ENCODE measurements at regions not wholly inside any gene's neighbourhood (a gene's known extent, or its start where the extent isn't known, plus 50 kb on each side); places are given as distances from the start of the nearest gene placed in this dataset.

DNA sequence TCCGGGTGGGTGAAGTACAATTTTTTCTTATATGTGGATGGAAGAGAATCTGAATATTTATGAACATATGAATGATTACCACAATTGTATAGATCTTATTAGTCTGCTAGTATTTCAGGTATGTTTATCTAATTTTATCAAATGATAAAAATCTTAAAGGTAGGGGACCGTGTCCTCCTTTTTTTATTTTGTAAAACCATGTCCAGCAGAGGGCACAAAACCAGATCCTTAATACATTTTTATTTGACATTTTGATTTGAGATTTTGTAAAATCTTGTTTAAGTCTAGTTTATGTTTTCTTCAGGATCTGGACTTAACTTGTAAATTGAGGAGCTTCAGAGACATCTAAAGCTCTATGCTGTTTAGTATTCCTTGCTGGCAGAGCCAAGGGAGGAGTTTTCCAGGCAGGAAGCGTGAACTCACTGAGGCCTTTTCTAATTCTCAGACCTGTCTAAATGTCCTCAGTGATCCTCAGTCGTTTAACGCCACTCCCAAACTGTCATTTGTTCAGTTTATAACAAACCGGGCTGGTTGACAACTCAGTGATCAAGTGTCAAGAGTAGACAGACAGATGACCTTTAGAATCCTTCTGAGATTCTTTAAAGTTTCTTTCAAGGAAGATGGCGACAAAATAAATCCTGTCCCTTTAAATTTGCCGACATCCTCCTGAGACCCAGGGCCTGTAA is 263.9 kb downstream of the KTN1 start:
- H3K4me2 ChIP-seq (ENCODE audit: insufficient read depth, low read length) = no peak overlapping the region
- no peaks in the 10 kb centered on the region for H3K79me2 ChIP-seq (ENCODE audit: control insufficient read depth, insufficient read depth, low read length)
- dilution Hi-C loops (cut with MboI; ENCODE audit: extremely low pct_ligation_motif_present, low sequenced_read_pairs) (no loop called here), intact Hi-C loops (cut with micrococcal nuclease) (loop anchor here (1.0 to 10.0 kb wide), 5 partner anchors 11 to 628 kb away; no protein-coding TSS in a partner anchor)
- FAIRE-seq (no peak), DNase-seq (ENCODE audit: low read depth, low spot score) (peak; percentile 25)
- no peak overlapping the region for H2AFZ ChIP-seq (ENCODE audit: low read depth, low read length)
- no TSS peak for BruUV-seq (replicated peaks)
- no peak overlapping the region for H3K9ac ChIP-seq (replicated peaks; ENCODE audit: extremely low read depth, insufficient read depth, low read length)
- no peaks in the 10 kb centered on the region for H3K27me3 ChIP-seq (ENCODE audit: control insufficient read depth in 2 of 2, insufficient read depth in 2 of 2, low read length in 2 of 2)
- ChIA-PET CTCF (interaction anchor here (0.8 to 2.1 kb wide), 7 partner anchors 112 to 633 kb away, joined by 3 to 13 read pairs (median 5); no protein-coding TSS in a partner anchor), POLR2A (no interaction called here)
- TF ChIP-seq, protein P1, sequence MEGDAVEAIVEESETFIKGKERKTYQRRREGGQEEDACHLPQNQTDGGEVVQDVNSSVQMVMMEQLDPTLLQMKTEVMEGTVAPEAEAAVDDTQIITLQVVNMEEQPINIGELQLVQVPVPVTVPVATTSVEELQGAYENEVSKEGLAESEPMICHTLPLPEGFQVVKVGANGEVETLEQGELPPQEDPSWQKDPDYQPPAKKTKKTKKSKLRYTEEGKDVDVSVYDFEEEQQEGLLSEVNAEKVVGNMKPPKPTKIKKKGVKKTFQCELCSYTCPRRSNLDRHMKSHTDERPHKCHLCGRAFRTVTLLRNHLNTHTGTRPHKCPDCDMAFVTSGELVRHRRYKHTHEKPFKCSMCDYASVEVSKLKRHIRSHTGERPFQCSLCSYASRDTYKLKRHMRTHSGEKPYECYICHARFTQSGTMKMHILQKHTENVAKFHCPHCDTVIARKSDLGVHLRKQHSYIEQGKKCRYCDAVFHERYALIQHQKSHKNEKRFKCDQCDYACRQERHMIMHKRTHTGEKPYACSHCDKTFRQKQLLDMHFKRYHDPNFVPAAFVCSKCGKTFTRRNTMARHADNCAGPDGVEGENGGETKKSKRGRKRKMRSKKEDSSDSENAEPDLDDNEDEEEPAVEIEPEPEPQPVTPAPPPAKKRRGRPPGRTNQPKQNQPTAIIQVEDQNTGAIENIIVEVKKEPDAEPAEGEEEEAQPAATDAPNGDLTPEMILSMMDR (IDR thresholded peaks at IDR 0.05; ENCODE audit: extremely low read depth in 1 of 2, insufficient read depth in 1 of 2, low read depth in 1 of 2, low read length in 2 of 2) = peak in 1 of 2 donors; percentile 7
- TF ChIP-seq JUN (IDR thresholded peaks at IDR 0.05; ENCODE audit: borderline replicate concordance, insufficient read depth, insufficient read length, low read depth) (no peak), GATA2 (IDR thresholded peaks at IDR 0.05; ENCODE audit: insufficient read depth, insufficient read length, low read depth, low read length) (no peak), POLR2A (IDR thresholded peaks at IDR 0.05; ENCODE audit: low read depth, low read length) (no peak), POLR2AphosphoS5 (IDR thresholded peaks at IDR 0.05; ENCODE audit: insufficient read depth, low read depth, low read length) (no peak)
- H3K9me1 ChIP-seq (replicated peaks; ENCODE audit: control insufficient read depth, extremely low read depth, insufficient read depth, low read length) = no peaks in the 10 kb centered on the region
- no peak overlapping the region for H3K27ac ChIP-seq (ENCODE audit: insufficient read depth, low read depth, low read length)
- H3K4me3 ChIP-seq (replicated peaks in 1 of 3; ENCODE audit: insufficient read depth in 1 of 3, low read depth in 1 of 3, low read length in 3 of 3) = no peak overlapping the region
- no peaks in the 10 kb centered on the region for H3K4me1 ChIP-seq (ENCODE audit: control insufficient read depth, extremely low read depth, insufficient read depth, low read length)
- H3K9me3 ChIP-seq (replicated peaks; ENCODE audit: control insufficient read depth, insufficient read depth, low read length) = no peaks in the 10 kb centered on the region
- no peaks in the 10 kb centered on the region for H4K20me1 ChIP-seq (replicated peaks; ENCODE audit: control insufficient read depth, extremely low read depth, insufficient read depth, low read length)
- no peaks in the 10 kb centered on the region for H3K36me3 ChIP-seq (ENCODE audit: control insufficient read depth in 2 of 2, extremely low read depth in 1 of 2, insufficient read depth in 2 of 2, low read length in 2 of 2)
